ENCODE measurements at regions not wholly inside any gene's neighbourhood (a gene's known extent, or its start where the extent isn't known, plus 50 kb on each side); places are given as distances from the start of the nearest gene placed in this dataset.

DNA sequence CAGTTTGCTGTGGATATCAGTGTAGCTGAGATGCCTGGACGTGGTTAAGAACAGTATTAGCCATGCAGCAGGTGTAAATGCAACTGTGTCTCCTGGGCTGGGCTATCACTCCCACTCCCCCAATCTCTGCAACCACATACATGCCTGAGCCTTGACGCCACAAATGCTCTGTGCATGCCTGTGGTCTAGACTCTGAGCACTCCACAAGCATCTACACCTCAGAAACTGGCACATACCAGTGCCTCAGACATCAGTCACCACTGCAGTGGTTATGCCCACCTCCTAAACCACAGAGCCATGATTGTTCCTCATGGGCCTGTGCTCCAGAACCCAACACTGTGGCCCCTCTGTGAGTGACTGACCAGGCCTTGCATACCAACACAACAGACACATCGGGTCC lies 226.8 kb upstream of the ALG10 start:
- no peak overlapping the region for H3K4me3 ChIP-seq
- no peak overlapping the region for H3K27ac ChIP-seq
- no peak for DNase-seq (ENCODE audit: low spot score in 2 of 2)
- H3K9me3 ChIP-seq: no peaks in the 10 kb centered on the region
- 64 to 65% methylated on average over 3 of the region's 3 CpGs for WGBS, 2 donors
- no peak for TF ChIP-seq POLR2A (IDR thresholded peaks at IDR 0.05)
- no peak for TF ChIP-seq CTCF (IDR thresholded peaks at IDR 0.05)
- no peak for TF ChIP-seq EP300 (IDR thresholded peaks at IDR 0.05)
- no peaks in the 10 kb centered on the region for H3K27me3 ChIP-seq
- no peaks in the 10 kb centered on the region for H3K36me3 ChIP-seq
- no peaks in the 10 kb centered on the region for H3K4me1 ChIP-seq

DNA sequence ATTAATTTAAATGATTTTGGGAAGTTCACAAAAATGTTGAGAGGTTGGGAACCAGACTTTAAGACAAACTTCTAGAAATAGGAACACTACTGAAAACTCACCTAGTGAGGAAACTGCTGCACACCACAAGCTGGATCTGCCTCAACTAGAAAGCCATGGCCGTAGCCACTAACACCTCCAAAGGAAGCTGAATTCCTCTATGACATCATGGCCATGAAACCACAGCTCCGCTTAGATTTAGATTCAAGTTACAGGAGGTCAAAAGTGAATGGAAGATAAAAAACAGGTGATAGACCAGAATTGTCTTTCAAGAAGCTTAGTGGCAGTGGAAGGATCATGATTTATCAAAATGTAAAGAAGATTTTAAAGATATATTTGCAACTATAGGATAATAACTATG lies 208.8 kb upstream of the ALG10 start:
- Histone ChIP-seq H3K27me3 (no peaks in the 10 kb centered on the region), H3K9me3 (peaks cover 0 to 11% (median 0%) of the 10 kb centered on the region in 4 donors), H3K4me1 (no peaks in the 10 kb centered on the region), H3K27ac (no peak overlapping the region), H3K36me3 (no peaks in the 10 kb centered on the region), H3K4me3 (no peak overlapping the region)
- 84 to 90% methylated on average over 2 of the region's 2 CpGs for WGBS, 2 donors
- no peak for DNase-seq (ENCODE audit: low spot score in 2 of 2)
- TF ChIP-seq POLR2A (IDR thresholded peaks at IDR 0.05) (no peak), CTCF (IDR thresholded peaks at IDR 0.05) (no peak), EP300 (IDR thresholded peaks at IDR 0.05) (no peak)

DNA sequence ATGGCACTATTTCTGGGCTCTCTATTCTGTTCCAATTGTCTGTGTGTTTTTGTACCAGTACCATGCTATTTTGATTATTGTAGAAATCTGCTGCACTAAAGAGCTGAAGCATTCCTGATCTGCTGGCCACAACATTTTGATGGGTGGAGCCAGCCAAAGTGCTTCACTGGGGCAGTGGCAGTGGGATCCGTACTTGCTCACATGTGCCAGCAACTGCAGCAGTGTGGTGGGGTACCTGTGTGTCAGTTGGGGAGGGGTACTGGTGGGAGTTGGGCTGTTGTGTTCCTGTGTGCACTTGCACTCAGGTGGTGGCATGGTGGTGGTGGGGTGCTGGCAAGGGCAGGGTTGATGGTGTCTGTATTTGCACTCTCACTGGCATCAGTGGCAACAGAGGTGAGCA lies 204.6 kb upstream of the ALG10 start:
- Histone ChIP-seq H3K27ac (no peak overlapping the region), H3K27me3 (no peaks in the 10 kb centered on the region), H3K4me1 (no peaks in the 10 kb centered on the region), H3K4me3 (no peak overlapping the region), H3K9me3 (peaks cover 0 to 19% (median 0%) of the 10 kb centered on the region in 4 donors), H3K36me3 (no peaks in the 10 kb centered on the region)
- TF ChIP-seq POLR2A (IDR thresholded peaks at IDR 0.05): no peak
- TF ChIP-seq CTCF (IDR thresholded peaks at IDR 0.05): no peak
- no peak for TF ChIP-seq EP300 (IDR thresholded peaks at IDR 0.05)
- WGBS, 2 donors: 95% methylated on average over 1 of the region's 1 CpG; no CpG with 5 or more reads in 1 of the 2 donors
- no peak for DNase-seq (ENCODE audit: low spot score in 2 of 2)

DNA sequence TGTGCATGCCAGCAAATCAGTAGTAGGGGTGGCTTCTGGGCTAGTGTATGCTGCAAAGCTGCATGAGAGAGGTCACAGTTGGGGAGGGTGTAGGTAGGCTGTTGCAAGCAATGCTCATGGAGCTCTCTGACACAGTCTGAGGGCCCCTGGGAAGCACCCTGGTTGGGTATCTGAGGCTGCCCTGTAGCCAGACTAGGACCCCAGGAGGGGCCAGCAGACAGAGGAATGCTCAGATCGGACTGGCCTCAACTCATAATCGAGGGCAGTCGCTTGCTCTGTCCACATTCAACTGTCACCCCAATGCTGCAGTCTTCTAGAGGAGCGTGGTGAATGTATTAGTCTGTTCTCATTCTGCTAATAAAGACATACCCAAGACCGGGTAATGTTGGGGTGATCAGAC lies 204.0 kb upstream of the ALG10 start:
- no peak overlapping the region for H3K27ac ChIP-seq
- WGBS, 2 donors: 85 to 93% methylated on average over 5 of the region's 5 CpGs
- no peak overlapping the region for H3K4me3 ChIP-seq
- no peaks in the 10 kb centered on the region for H3K36me3 ChIP-seq
- peaks cover 0 to 19% (median 0%) of the 10 kb centered on the region in 4 donors for H3K9me3 ChIP-seq
- no peak for TF ChIP-seq CTCF (IDR thresholded peaks at IDR 0.05)
- no peak for TF ChIP-seq POLR2A (IDR thresholded peaks at IDR 0.05)
- TF ChIP-seq EP300 (IDR thresholded peaks at IDR 0.05): no peak
- H3K4me1 ChIP-seq: no peaks in the 10 kb centered on the region
- no peaks in the 10 kb centered on the region for H3K27me3 ChIP-seq
- DNase-seq (ENCODE audit: low spot score in 2 of 2): no peak

GRCh38 chr12:33825442-33825841 lies 196.9 kb upstream of the ALG10 start:
- WGBS, 2 donors: 82 to 85% methylated on average over 2 of the region's 2 CpGs
- no peak for DNase-seq (ENCODE audit: low spot score in 2 of 2)
- no peak overlapping the region for H3K27ac ChIP-seq

More at GRCh38 chr12:33825442-33825841, 196.9 kb upstream of the ALG10 start:
- Histone ChIP-seq H3K27me3 (no peaks in the 10 kb centered on the region), H3K4me3 (no peak overlapping the region), H3K4me1 (no peaks in the 10 kb centered on the region), H3K36me3 (no peaks in the 10 kb centered on the region), H3K9me3 (no peaks in the 10 kb centered on the region)
- TF ChIP-seq CTCF (IDR thresholded peaks at IDR 0.05): no peak
- TF ChIP-seq POLR2A (IDR thresholded peaks at IDR 0.05): no peak
- TF ChIP-seq EP300 (IDR thresholded peaks at IDR 0.05): no peak
